ENCODE measurements at regions not wholly inside any gene's neighbourhood (a gene's known extent, or its start where the extent isn't known, plus 50 kb on each side); places are given as distances from the start of the nearest gene placed in this dataset.
"Not testable (repeated sequence)": the region's sequence is repeated elsewhere in the genome, so short reads cannot be mapped to it uniquely, and the experiment has no call there.

DNA sequence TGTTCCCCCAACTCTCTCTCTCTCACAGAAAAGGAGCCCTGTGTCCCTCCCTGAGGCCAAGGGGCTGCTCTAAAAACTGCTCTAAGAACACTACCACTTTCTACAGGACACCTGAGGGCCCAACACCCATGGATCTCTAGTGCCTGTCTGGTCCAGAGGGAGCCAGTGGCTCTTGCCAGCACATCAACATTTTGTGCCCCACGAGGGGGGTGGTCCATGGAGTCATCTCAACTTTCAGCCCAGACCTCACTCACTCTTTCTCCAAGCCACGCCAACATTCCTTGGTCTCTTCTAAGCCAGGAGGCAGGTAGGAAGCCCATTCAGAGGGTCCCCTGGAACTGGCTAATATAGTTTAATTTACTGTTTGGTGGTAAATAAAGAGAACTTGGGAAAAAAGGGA, 469.0 kb upstream of the ZNG1F start:
- CTCF ChIA-PET; H2BK5ac ChIP-seq (ENCODE audit: low read depth, low read length, poor library complexity, severe bottlenecking); H3K9me1 ChIP-seq (ENCODE audit: insufficient read depth, low read length); H3K9ac ChIP-seq (ENCODE audit: low read depth, low read length); H2AK5ac ChIP-seq (ENCODE audit: low read depth, low read length); H4K8ac ChIP-seq (ENCODE audit: low read depth in 2 of 2, low read length in 2 of 2); BruUV-seq (replicated peaks); H3K14ac ChIP-seq (replicated peaks; ENCODE audit: low read depth, low read length); ATAC-seq (ENCODE audit: low read depth); H2BK20ac ChIP-seq (ENCODE audit: low read depth, low read length); H4K20me1 ChIP-seq (ENCODE audit: insufficient read depth, low read length); H2BK120ac ChIP-seq (ENCODE audit: low read depth, low read length); H3K18ac ChIP-seq (ENCODE audit: low read depth, low read length); H2AK9ac ChIP-seq (replicated peaks; ENCODE audit: low read depth, low read length, poor library complexity); H2AFZ ChIP-seq (replicated peaks; ENCODE audit: low read length, poor library complexity); intact Hi-C loops (cut with micrococcal nuclease); DNase-seq; H3K23ac ChIP-seq (ENCODE audit: low read depth, low read length); POLR2A ChIA-PET (ENCODE audit: unreplicated experiment); H3K36me3 ChIP-seq (ENCODE audit: control insufficient read depth, insufficient read depth, low read length); H3K4me3 ChIP-seq (ENCODE audit: insufficient read depth, low read depth, low read length); H4K91ac ChIP-seq (ENCODE audit: insufficient read depth, low read depth, low read length); H4K5ac ChIP-seq (ENCODE audit: low read depth, low read length); H3K4me1 ChIP-seq (ENCODE audit: control insufficient read depth, insufficient read depth, low read length); H3K4ac ChIP-seq (ENCODE audit: low read depth, low read length); H3K4me2 ChIP-seq (ENCODE audit: low read depth, low read length); dilution Hi-C loops (cut with HindIII; ENCODE audit: low sequenced_read_pairs, unreplicated experiment); H3K9me3 ChIP-seq (ENCODE audit: control insufficient read depth, insufficient read depth, low read length); H2BK15ac ChIP-seq (ENCODE audit: low read depth, low read length); H3K27me3 ChIP-seq (ENCODE audit: control insufficient read depth, insufficient read depth, low read length); in situ Hi-C loops (cut with MboI; ENCODE audit: low sequenced_read_pairs); H3K27ac ChIP-seq (ENCODE audit: insufficient read depth, low read length); H3K56ac ChIP-seq (ENCODE audit: extremely low read depth, insufficient read depth, low read length); H3K79me1 ChIP-seq (ENCODE audit: low read depth in 1 of 2, low read length in 2 of 2): not testable (repeated sequence)
- 17% methylated on average over 1 of the region's 2 CpGs; no CpG with 5 or more reads in 1 of the 2 experiments for WGBS, 2 experiments (ENCODE audit: extremely low coverage in 2 of 2, insufficient read length in 1 of 2)

GRCh38 chr9:41657141-41657540, 468.0 kb upstream of the ZNG1F start:
- H2AFZ ChIP-seq (replicated peaks; ENCODE audit: low read length, poor library complexity); intact Hi-C loops (cut with micrococcal nuclease); H3K27ac ChIP-seq (ENCODE audit: insufficient read depth, low read length); H4K5ac ChIP-seq (ENCODE audit: low read depth, low read length); H3K23ac ChIP-seq (ENCODE audit: low read depth, low read length); H4K91ac ChIP-seq (ENCODE audit: insufficient read depth, low read depth, low read length); BruUV-seq (replicated peaks); H2BK20ac ChIP-seq (ENCODE audit: low read depth, low read length); H2AK5ac ChIP-seq (ENCODE audit: low read depth, low read length); H2BK15ac ChIP-seq (ENCODE audit: low read depth, low read length); H2BK5ac ChIP-seq (ENCODE audit: low read depth, low read length, poor library complexity, severe bottlenecking); POLR2A ChIA-PET (ENCODE audit: unreplicated experiment); H3K14ac ChIP-seq (replicated peaks; ENCODE audit: low read depth, low read length); DNase-seq; H3K36me3 ChIP-seq (ENCODE audit: control insufficient read depth, insufficient read depth, low read length); H2BK120ac ChIP-seq (ENCODE audit: low read depth, low read length); H4K8ac ChIP-seq (ENCODE audit: low read depth in 2 of 2, low read length in 2 of 2); H3K9me3 ChIP-seq (ENCODE audit: control insufficient read depth, insufficient read depth, low read length); H3K18ac ChIP-seq (ENCODE audit: low read depth, low read length); H3K4me1 ChIP-seq (ENCODE audit: control insufficient read depth, insufficient read depth, low read length); H3K4me2 ChIP-seq (ENCODE audit: low read depth, low read length); in situ Hi-C loops (cut with MboI; ENCODE audit: low sequenced_read_pairs); CTCF ChIA-PET; dilution Hi-C loops (cut with HindIII; ENCODE audit: low sequenced_read_pairs, unreplicated experiment); H3K4ac ChIP-seq (ENCODE audit: low read depth, low read length); H3K56ac ChIP-seq (ENCODE audit: extremely low read depth, insufficient read depth, low read length); H2AK9ac ChIP-seq (replicated peaks; ENCODE audit: low read depth, low read length, poor library complexity); H3K4me3 ChIP-seq (ENCODE audit: insufficient read depth, low read depth, low read length); H3K9me1 ChIP-seq (ENCODE audit: insufficient read depth, low read length); H3K27me3 ChIP-seq (ENCODE audit: control insufficient read depth, insufficient read depth, low read length); H3K9ac ChIP-seq (ENCODE audit: low read depth, low read length); H3K79me1 ChIP-seq (ENCODE audit: low read depth in 1 of 2, low read length in 2 of 2); ATAC-seq (ENCODE audit: low read depth); H4K20me1 ChIP-seq (ENCODE audit: insufficient read depth, low read length): not testable (repeated sequence)
- WGBS, 2 experiments (ENCODE audit: extremely low coverage in 2 of 2, insufficient read length in 1 of 2), result no CpG with 5 or more reads among the region's 2 CpGs
